ENCODE measurements at regions not wholly inside any gene's neighbourhood (a gene's known extent, or its start where the extent isn't known, plus 50 kb on each side); places are given as distances from the start of the nearest gene placed in this dataset.
A peak's percentile ranks its signal among the peaks of the same experiment; 100 is the strongest.

- DNase-seq: no peak
- Histone ChIP-seq H3K27me3 (ENCODE audit: control insufficient read depth, insufficient read depth, low read length) (no peaks in the 10 kb centered on the region), H3K36me3 (ENCODE audit: control insufficient read depth, insufficient read depth, low read length) (no peaks in the 10 kb centered on the region), H3K9me3 (ENCODE audit: control insufficient read depth, insufficient read depth, low read length) (no peaks in the 10 kb centered on the region), H3K27ac (ENCODE audit: low read length) (no peak overlapping the region), H3K4me1 (ENCODE audit: control insufficient read depth, insufficient read depth, low read length) (no peaks in the 10 kb centered on the region), H3K4me3 (ENCODE audit: low read length) (no peak overlapping the region)
- no peak for ATAC-seq
- Mint-ChIP-seq H3K36me3 (no peaks in the 10 kb centered on the region), H3K4me3 (no peak overlapping the region), H3K4me1 (peaks cover 83 to 89% of the 10 kb centered on the region in 2 donors), H3K9me3 (no peaks in the 10 kb centered on the region), H3K27ac (peak overlapping the region in 1 of 2 donors; percentile 14), H3K27me3 (ENCODE audit: low read depth in 2 of 2) (no peaks in the 10 kb centered on the region)
- WGBS (ENCODE audit: insufficient coverage): 68% methylated on average over 2 of the region's 4 CpGs
- intact Hi-C loops (cut with micrococcal nuclease): no loop called here
- no peak for TF ChIP-seq CTCF (IDR thresholded peaks at IDR 0.05)
These were observed 435.0 kb downstream of the SHQ1 start for GRCh38 chr3:72413228-72413627.

GRCh38 chr3:72412340-72412956, 435.8 kb downstream of the SHQ1 start:
- Mint-ChIP-seq H3K9me3 (no peaks in the 10 kb centered on the region), H3K27me3 (ENCODE audit: low read depth in 2 of 2) (no peaks in the 10 kb centered on the region), H3K36me3 (no peaks in the 10 kb centered on the region), H3K27ac (no peak overlapping the region), H3K4me1 (peaks cover 82 to 90% of the 10 kb centered on the region in 2 donors), H3K4me3 (no peak overlapping the region)
- H3K4me3 ChIP-seq (ENCODE audit: low read length): no peak overlapping the region
- no peaks in the 10 kb centered on the region for H3K36me3 ChIP-seq (ENCODE audit: control insufficient read depth, insufficient read depth, low read length)
- intact Hi-C loops (cut with micrococcal nuclease): no loop called here
- H3K4me1 ChIP-seq (ENCODE audit: control insufficient read depth, insufficient read depth, low read length): no peaks in the 10 kb centered on the region
- H3K9me3 ChIP-seq (ENCODE audit: control insufficient read depth, insufficient read depth, low read length): no peaks in the 10 kb centered on the region
- no peaks in the 10 kb centered on the region for H3K27me3 ChIP-seq (ENCODE audit: control insufficient read depth, insufficient read depth, low read length)
- no peak for TF ChIP-seq CTCF (IDR thresholded peaks at IDR 0.05)
- no peak for DNase-seq
- 91% methylated on average over 4 of the region's 5 CpGs for WGBS (ENCODE audit: insufficient coverage)
- no peak for ATAC-seq
- no peak overlapping the region for H3K27ac ChIP-seq (ENCODE audit: low read length)

- no CpG with 5 or more reads among the region's 1 CpG for WGBS (ENCODE audit: insufficient coverage)
- no peaks in the 10 kb centered on the region for H3K27me3 Mint-ChIP-seq (ENCODE audit: low read depth in 2 of 2)
- ATAC-seq: no peak
- no peak overlapping the region for H3K27ac Mint-ChIP-seq
- Histone ChIP-seq H3K4me3 (ENCODE audit: low read length) (no peak overlapping the region), H3K36me3 (ENCODE audit: control insufficient read depth, insufficient read depth, low read length) (no peaks in the 10 kb centered on the region), H3K4me1 (ENCODE audit: control insufficient read depth, insufficient read depth, low read length) (no peaks in the 10 kb centered on the region), H3K27me3 (ENCODE audit: control insufficient read depth, insufficient read depth, low read length) (no peaks in the 10 kb centered on the region), H3K27ac (ENCODE audit: low read length) (no peak overlapping the region), H3K9me3 (ENCODE audit: control insufficient read depth, insufficient read depth, low read length) (no peaks in the 10 kb centered on the region)
- H3K9me3 Mint-ChIP-seq: no peaks in the 10 kb centered on the region
- H3K4me3 Mint-ChIP-seq: no peak overlapping the region
- intact Hi-C loops (cut with micrococcal nuclease): no loop called here
- DNase-seq: no peak
- no peak for TF ChIP-seq CTCF (IDR thresholded peaks at IDR 0.05)
- no peaks in the 10 kb centered on the region for H3K36me3 Mint-ChIP-seq
- peaks cover 85 to 93% of the 10 kb centered on the region in 2 donors for H3K4me1 Mint-ChIP-seq
These were observed 436.4 kb downstream of the SHQ1 start for GRCh38 chr3:72411843-72412242.

GRCh38 chr3:72411126-72411525, 437.1 kb downstream of the SHQ1 start:
- H3K27me3 Mint-ChIP-seq (ENCODE audit: low read depth in 2 of 2): no peaks in the 10 kb centered on the region
- TF ChIP-seq CTCF (IDR thresholded peaks at IDR 0.05): no peak
- Histone ChIP-seq H3K27ac (ENCODE audit: low read length) (no peak overlapping the region), H3K4me3 (ENCODE audit: low read length) (no peak overlapping the region), H3K27me3 (ENCODE audit: control insufficient read depth, insufficient read depth, low read length) (no peaks in the 10 kb centered on the region), H3K4me1 (ENCODE audit: control insufficient read depth, insufficient read depth, low read length) (no peaks in the 10 kb centered on the region), H3K36me3 (ENCODE audit: control insufficient read depth, insufficient read depth, low read length) (no peaks in the 10 kb centered on the region), H3K9me3 (ENCODE audit: control insufficient read depth, insufficient read depth, low read length) (no peaks in the 10 kb centered on the region)
- WGBS (ENCODE audit: insufficient coverage): 90% methylated on average over 1 of the region's 2 CpGs
- peak overlapping the region in 1 of 2 donors; percentile 2 for H3K27ac Mint-ChIP-seq
- H3K9me3 Mint-ChIP-seq: no peaks in the 10 kb centered on the region
- intact Hi-C loops (cut with micrococcal nuclease): no loop called here
- ATAC-seq (no peak), DNase-seq (no peak)
- H3K36me3 Mint-ChIP-seq: no peaks in the 10 kb centered on the region
- no peak overlapping the region for H3K4me3 Mint-ChIP-seq
- peaks cover 87 to 93% of the 10 kb centered on the region in 2 donors for H3K4me1 Mint-ChIP-seq
